Neural progenitor cell (in vitro differentiated cells): ENCODE measurements at regions not wholly inside any gene's neighbourhood (a gene's known extent, or its start where the extent isn't known, plus 50 kb on each side); places are given as distances from the start of the nearest gene placed in this dataset.

ENCODE experiments used
- DNase-seq: peaks from one replicate; pipeline ENCODE4 v3.0.0-alpha.2; 2016; ENCODE audit warnings: low spot score
- H2AFZ ChIP-seq: fragments of 200-600 bp; sonication (generic); replicated peaks from 2 replicates; pipeline ENCODE4 v1.6.1; 2016; ENCODE audit warnings: antibody characterized with exemption
- H3F3A ChIP-seq: fragments of 200-600 bp; sonication (generic); 2 replicates; pipeline ENCODE4 v1.6.1; 2016; ENCODE audit warnings: antibody characterized with exemption, low read depth
- H3K27ac ChIP-seq: fragments of 200-600 bp; sonication (generic); 2 replicates; pipeline ENCODE4 v1.5.1; 2016; ENCODE audit warnings: mild to moderate bottlenecking
- H3K27me3 ChIP-seq: fragments of 200-600 bp; sonication (generic); 2 replicates; pipeline ENCODE4 v1.6.1; 2016; ENCODE audit warnings: mild to moderate bottlenecking, moderate library complexity
- H3K36me3 ChIP-seq: fragments of 200-600 bp; sonication (generic); 2 replicates; pipeline ENCODE4 v1.5.1; 2016
- H3K4me1 ChIP-seq: fragments of 200-600 bp; sonication (generic); 2 replicates; pipeline ENCODE4 v1.6.1; 2016; ENCODE audit warnings: mixed run types
- H3K4me2 ChIP-seq: fragments of 200-600 bp; sonication (generic); 2 replicates; pipeline ENCODE4 v1.6.1; 2016
- H3K4me3 ChIP-seq: fragments of 200-600 bp; sonication (generic); 2 replicates; pipeline ENCODE4 v1.5.1; 2016
- H3K79me2 ChIP-seq: fragments of 200-600 bp; sonication (generic); 2 replicates; pipeline ENCODE4 v1.6.1; 2016; ENCODE audit warnings: low read depth
- H3K9ac ChIP-seq: fragments of 200-600 bp; sonication (generic); 2 replicates; pipeline ENCODE4 v1.6.1; 2016
- H3K9me3 ChIP-seq: fragments of 200-600 bp; sonication (generic); 2 replicates; pipeline ENCODE4 v1.5.1; 2016; ENCODE audit warnings: low read depth
- H4K20me1 ChIP-seq: fragments of 200-600 bp; sonication (generic); 2 replicates; pipeline ENCODE4 v1.6.1; 2016; ENCODE audit warnings: low read depth
- H3K27ac Mint-ChIP-seq: 3 replicates; pipeline ENCODE4 v1.8.0; 2021; ENCODE audit warnings: mixed read lengths
- H3K27me3 Mint-ChIP-seq: 2 replicates; pipeline ENCODE4 v1.8.0; 2022; ENCODE audit warnings: low read depth, mild to moderate bottlenecking, inconsistent platforms, moderate library complexity, mixed read lengths; ENCODE audit not compliant: insufficient read depth
- H3K36me3 Mint-ChIP-seq: 3 replicates; pipeline ENCODE4 v1.8.0; 2021; ENCODE audit warnings: mixed read lengths
- H3K4me1 Mint-ChIP-seq: 3 replicates; pipeline ENCODE4 v1.8.0; 2021; ENCODE audit warnings: mixed read lengths
- H3K4me3 Mint-ChIP-seq: 3 replicates; pipeline ENCODE4 v1.8.0; 2021; ENCODE audit warnings: mild to moderate bottlenecking, moderate library complexity, mixed read lengths
- H3K9me3 Mint-ChIP-seq: 3 replicates; pipeline ENCODE4 v1.8.0; 2020; ENCODE audit warnings: mixed read lengths
- EZH2 ChIP-seq: fragments of 200-600 bp; sonication (generic); IDR thresholded peaks from 2 replicates; pipeline ENCODE4 v1.6.1; 2017; ENCODE audit warnings: antibody characterized with exemption, mild to moderate bottlenecking, moderate library complexity
- EZH2phosphoT487 ChIP-seq: fragments of 200-600 bp; sonication (generic); IDR thresholded peaks from 2 replicates; pipeline ENCODE4 v1.6.1; 2017; ENCODE audit warnings: antibody characterized with exemption
- TF ChIP-seq, protein P1 (sequence below): fragments of 200-600 bp; sonication (generic); IDR thresholded peaks from 2 replicates; pipeline ENCODE4 v1.5.1; 2017; ENCODE audit warnings: antibody characterized with exemption, mild to moderate bottlenecking

DNA sequence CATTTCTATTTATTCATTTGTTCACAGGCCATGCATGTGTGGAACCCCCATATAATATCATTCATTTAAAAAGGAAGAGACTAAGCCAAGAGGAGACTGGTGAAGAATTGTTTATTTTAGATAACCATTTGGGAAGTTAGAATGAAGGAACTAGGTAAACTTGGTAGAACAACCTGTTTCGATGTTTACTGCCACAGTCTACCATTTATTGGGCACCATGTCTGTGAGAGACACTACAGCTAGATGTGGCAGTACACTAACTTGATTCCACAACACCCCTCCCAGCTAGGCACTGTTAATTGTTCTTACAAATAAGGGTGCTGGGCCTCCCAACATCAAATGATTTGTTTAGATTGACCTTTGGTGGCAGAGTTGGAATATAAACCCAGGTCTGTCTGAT is 592.4 kb downstream of the EPM2A start:
- no peak overlapping the region for H3K4me3 Mint-ChIP-seq
- H3K36me3 Mint-ChIP-seq: no peaks in the 10 kb centered on the region
- no peak overlapping the region for H3K27ac ChIP-seq
- peaks cover 25% of the 10 kb centered on the region for H3K4me1 Mint-ChIP-seq
- no peaks in the 10 kb centered on the region for H3K9me3 ChIP-seq
- no peak overlapping the region for H3K9ac ChIP-seq
- no peak for DNase-seq
- H3K79me2 ChIP-seq: no peaks in the 10 kb centered on the region
- no peak overlapping the region for H3K4me2 ChIP-seq
- H3K4me3 ChIP-seq: no peak overlapping the region
- H2AFZ ChIP-seq: no peak overlapping the region
- peaks cover 24% of the 10 kb centered on the region for H3K4me1 ChIP-seq
- H3K36me3 ChIP-seq: no peaks in the 10 kb centered on the region
- TF ChIP-seq EZH2phosphoT487 (no peak), EZH2 (no peak)
- TF ChIP-seq, protein P1, sequence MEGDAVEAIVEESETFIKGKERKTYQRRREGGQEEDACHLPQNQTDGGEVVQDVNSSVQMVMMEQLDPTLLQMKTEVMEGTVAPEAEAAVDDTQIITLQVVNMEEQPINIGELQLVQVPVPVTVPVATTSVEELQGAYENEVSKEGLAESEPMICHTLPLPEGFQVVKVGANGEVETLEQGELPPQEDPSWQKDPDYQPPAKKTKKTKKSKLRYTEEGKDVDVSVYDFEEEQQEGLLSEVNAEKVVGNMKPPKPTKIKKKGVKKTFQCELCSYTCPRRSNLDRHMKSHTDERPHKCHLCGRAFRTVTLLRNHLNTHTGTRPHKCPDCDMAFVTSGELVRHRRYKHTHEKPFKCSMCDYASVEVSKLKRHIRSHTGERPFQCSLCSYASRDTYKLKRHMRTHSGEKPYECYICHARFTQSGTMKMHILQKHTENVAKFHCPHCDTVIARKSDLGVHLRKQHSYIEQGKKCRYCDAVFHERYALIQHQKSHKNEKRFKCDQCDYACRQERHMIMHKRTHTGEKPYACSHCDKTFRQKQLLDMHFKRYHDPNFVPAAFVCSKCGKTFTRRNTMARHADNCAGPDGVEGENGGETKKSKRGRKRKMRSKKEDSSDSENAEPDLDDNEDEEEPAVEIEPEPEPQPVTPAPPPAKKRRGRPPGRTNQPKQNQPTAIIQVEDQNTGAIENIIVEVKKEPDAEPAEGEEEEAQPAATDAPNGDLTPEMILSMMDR: no peak
- H3F3A ChIP-seq: peaks cover 18% of the 10 kb centered on the region
- H3K27me3 Mint-ChIP-seq: peaks cover 2% of the 10 kb centered on the region
- no peaks in the 10 kb centered on the region for H3K27me3 ChIP-seq
- H4K20me1 ChIP-seq: no peaks in the 10 kb centered on the region
- H3K9me3 Mint-ChIP-seq: no peaks in the 10 kb centered on the region
- H3K27ac Mint-ChIP-seq: no peak overlapping the region

DNA sequence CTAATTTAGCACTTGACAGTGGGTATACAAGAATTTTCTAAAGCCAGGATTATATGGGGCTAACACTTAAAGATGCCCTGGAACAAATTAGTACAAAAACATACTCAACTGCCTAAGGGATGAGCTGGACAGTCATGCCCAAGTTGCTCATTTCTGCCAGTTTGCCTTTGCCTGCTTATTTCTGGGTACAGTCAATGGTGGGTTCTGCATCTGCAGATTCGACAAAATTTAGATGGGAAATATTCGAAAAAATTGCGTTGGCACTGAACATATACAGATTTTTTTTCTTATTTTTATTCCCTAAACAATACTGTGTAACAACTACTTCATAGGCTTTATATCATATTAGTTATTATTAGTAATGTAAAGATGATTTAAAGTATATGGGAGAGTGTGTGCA is 591.9 kb downstream of the EPM2A start:
- Histone ChIP-seq H3K4me1 (peaks cover 20% of the 10 kb centered on the region), H3K9me3 (no peaks in the 10 kb centered on the region), H3K27ac (no peak overlapping the region), H3K9ac (no peak overlapping the region), H3F3A (peaks cover 14% of the 10 kb centered on the region), H3K4me3 (no peak overlapping the region), H3K27me3 (no peaks in the 10 kb centered on the region), H3K79me2 (no peaks in the 10 kb centered on the region), H3K36me3 (no peaks in the 10 kb centered on the region), H2AFZ (no peak overlapping the region), H3K4me2 (no peak overlapping the region), H4K20me1 (no peaks in the 10 kb centered on the region)
- Mint-ChIP-seq H3K9me3 (no peaks in the 10 kb centered on the region), H3K36me3 (no peaks in the 10 kb centered on the region), H3K4me3 (no peak overlapping the region), H3K27me3 (peaks cover 2% of the 10 kb centered on the region), H3K27ac (no peak overlapping the region), H3K4me1 (peaks cover 24% of the 10 kb centered on the region)
- TF ChIP-seq EZH2phosphoT487: no peak
- no peak for TF ChIP-seq EZH2
- TF ChIP-seq, protein P1: no peak
- DNase-seq: no peak

DNA sequence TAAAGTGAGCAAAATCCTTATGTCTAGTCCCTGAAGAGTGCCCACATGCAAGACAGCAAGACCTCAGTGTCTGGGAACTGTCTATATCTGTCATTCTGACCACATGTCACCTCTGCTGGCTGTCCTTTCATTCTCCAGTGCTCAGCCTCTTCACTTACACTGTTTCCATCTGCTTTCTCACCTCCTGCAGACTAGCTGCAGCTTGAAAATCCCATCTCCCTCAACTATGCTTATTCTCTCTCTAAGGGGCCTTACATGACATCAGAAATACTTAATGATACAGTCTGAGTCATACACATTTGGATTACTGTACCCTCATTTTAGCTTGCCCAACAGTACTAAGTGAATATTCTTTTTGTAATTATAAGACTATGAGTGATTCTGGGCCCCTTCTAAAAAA is 587.8 kb downstream of the EPM2A start:
- no peaks in the 10 kb centered on the region for H3K9me3 ChIP-seq
- H4K20me1 ChIP-seq: no peaks in the 10 kb centered on the region
- no peak for DNase-seq
- H3K4me1 ChIP-seq: no peaks in the 10 kb centered on the region
- H3K36me3 Mint-ChIP-seq: no peaks in the 10 kb centered on the region
- no peak overlapping the region for H3K27ac ChIP-seq
- no peak overlapping the region for H2AFZ ChIP-seq
- H3K9ac ChIP-seq: no peak overlapping the region
- H3K4me2 ChIP-seq: no peak overlapping the region
- H3K4me3 ChIP-seq: no peak overlapping the region
- no peaks in the 10 kb centered on the region for H3K36me3 ChIP-seq
- no peak overlapping the region for H3K4me3 Mint-ChIP-seq
- no peaks in the 10 kb centered on the region for H3F3A ChIP-seq
- no peak overlapping the region for H3K27ac Mint-ChIP-seq
- H3K79me2 ChIP-seq: no peaks in the 10 kb centered on the region
- H3K27me3 Mint-ChIP-seq: no peaks in the 10 kb centered on the region
- H3K4me1 Mint-ChIP-seq: peaks cover 8% of the 10 kb centered on the region
- TF ChIP-seq, protein P1: no peak
- TF ChIP-seq EZH2phosphoT487 (no peak), EZH2 (no peak)
- H3K9me3 Mint-ChIP-seq: no peaks in the 10 kb centered on the region
- no peaks in the 10 kb centered on the region for H3K27me3 ChIP-seq
